ENCODE measurements at regions not wholly inside any gene's neighbourhood (a gene's known extent, or its start where the extent isn't known, plus 50 kb on each side); places are given as distances from the start of the nearest gene placed in this dataset.
"Not testable (repeated sequence)": the region's sequence is repeated elsewhere in the genome, so short reads cannot be mapped to it uniquely, and the experiment has no call there.

DNA sequence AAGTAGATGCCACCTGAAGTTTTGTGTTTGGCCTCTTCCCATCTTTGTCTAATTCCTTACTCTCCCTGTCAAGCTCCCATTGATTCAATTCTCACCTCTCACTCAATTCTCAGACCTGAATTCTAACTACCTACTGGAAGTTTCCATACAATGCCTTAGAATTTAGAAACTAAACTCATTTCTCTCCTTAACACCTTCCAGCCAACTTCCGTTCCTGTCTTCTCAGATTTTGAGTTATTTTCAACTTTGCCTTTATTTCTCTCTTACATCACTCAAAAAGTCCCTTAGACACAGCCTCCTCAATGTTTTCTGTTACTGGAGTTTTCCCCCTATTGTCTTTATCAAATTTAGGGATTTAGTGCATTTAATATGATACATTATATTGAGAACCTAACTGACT lies 382.2 kb downstream of the DMAC1 start:
- H3K14ac ChIP-seq (ENCODE audit: insufficient read length); H4K91ac ChIP-seq (replicated peaks; ENCODE audit: insufficient read length, low read length); H3K36me3 ChIP-seq (ENCODE audit: control insufficient read depth in 2 of 4, insufficient read depth in 4 of 4, low read length in 3 of 4); H3K18ac ChIP-seq (ENCODE audit: extremely low read depth, low read length); POLR2A ChIA-PET (ENCODE audit: partially characterized antibody); H3K79me2 ChIP-seq (ENCODE audit: control insufficient read depth in 1 of 2, insufficient read depth in 2 of 2, low read length in 2 of 2); H3K4ac ChIP-seq (replicated peaks; ENCODE audit: insufficient read length, low read depth, low read length); H3K9ac ChIP-seq (replicated peaks in 1 of 4; ENCODE audit: extremely low read depth in 1 of 4, low read depth in 3 of 4, low read length in 3 of 4); H4K5ac ChIP-seq (ENCODE audit: insufficient read length, low read depth, low read length); H3K56ac ChIP-seq (replicated peaks; ENCODE audit: insufficient read length, low read depth, low read length); H2BK15ac ChIP-seq (ENCODE audit: low read length); FAIRE-seq; H2BK20ac ChIP-seq (ENCODE audit: low read length); H3K27ac ChIP-seq (ENCODE audit: low read depth, low read length); H3K79me1 ChIP-seq (ENCODE audit: low read depth, low read length); H3K4me1 ChIP-seq (replicated peaks in 1 of 4; ENCODE audit: control insufficient read depth in 3 of 4, insufficient read depth in 4 of 4, low read length in 3 of 4); H2BK5ac ChIP-seq (ENCODE audit: low read depth, low read length); H4K20me1 ChIP-seq (replicated peaks in 1 of 2; ENCODE audit: control insufficient read depth in 1 of 2, insufficient read depth in 2 of 2, low read length in 2 of 2); DNase-seq (ENCODE audit: low read depth in 1 of 2, low spot score in 2 of 2); H3K27me3 ChIP-seq (replicated peaks in 1 of 4; ENCODE audit: control insufficient read depth in 3 of 4, extremely low read depth in 1 of 4, insufficient read depth in 3 of 4, low read length in 3 of 4); H2AFZ ChIP-seq (ENCODE audit: low read length); H3K23me2 ChIP-seq (ENCODE audit: low read depth, low read length); H4K8ac ChIP-seq (ENCODE audit: extremely low read depth, insufficient read depth, low read length); CTCF ChIA-PET (ENCODE audit: partially characterized antibody); H2BK120ac ChIP-seq (replicated peaks; ENCODE audit: low read depth, low read length); H2AK5ac ChIP-seq (ENCODE audit: low read depth, low read length); H3K4me2 ChIP-seq (ENCODE audit: insufficient read depth in 1 of 2, low read depth in 2 of 2, low read length in 2 of 2); H3K23ac ChIP-seq (ENCODE audit: insufficient read length); H2BK12ac ChIP-seq (ENCODE audit: low read depth, low read length); H3K9me3 ChIP-seq (ENCODE audit: insufficient read depth in 2 of 2, low read depth in 1 of 2, low read length in 1 of 2); H3K4me3 ChIP-seq (ENCODE audit: extremely low read depth in 1 of 4, insufficient read depth in 2 of 4, low read depth in 3 of 4, low read length in 4 of 4): not testable (repeated sequence)
- WGBS, 2 experiments (ENCODE audit: extremely low coverage in 1 of 2, insufficient coverage in 1 of 2, insufficient read length in 1 of 2, insufficient replicate concordance in 2 of 2, low coverage in 1 of 2, low lambda C conversion rate in 2 of 2, missing lambda C conversion rate in 1 of 2) = 100% methylated on average over 1 of the region's 1 CpG; no CpG with 5 or more reads in 1 of the 2 experiments

All from H1 (cell line).